ENCODE measurements at regions not wholly inside any gene's neighbourhood (a gene's known extent, or its start where the extent isn't known, plus 50 kb on each side); places are given as distances from the start of the nearest gene placed in this dataset.

- TF ChIP-seq CTCF (IDR thresholded peaks at IDR 0.05): no peak
- ATAC-seq (ENCODE audit: low FRiP score) (no peak), DNase-seq (ENCODE audit: low spot score) (no peak)
Measured at GRCh38 chrX:39944416-39944815, 153.3 kb downstream of the BCOR start.

GRCh38 chrX:39945709-39946108 is 152.0 kb downstream of the BCOR start:
- TF ChIP-seq CTCF (IDR thresholded peaks at IDR 0.05): no peak
- no peak for ATAC-seq (ENCODE audit: low FRiP score)
- no peak for DNase-seq (ENCODE audit: low spot score)

GRCh38 chrX:39946822-39947221 is 150.9 kb downstream of the BCOR start:
- ATAC-seq (ENCODE audit: low FRiP score) (no peak), DNase-seq (ENCODE audit: low spot score) (no peak)
- TF ChIP-seq CTCF (IDR thresholded peaks at IDR 0.05): no peak

GRCh38 chrX:39948582-39948981 is 149.2 kb downstream of the BCOR start:
- ATAC-seq (ENCODE audit: low FRiP score): no peak
- TF ChIP-seq CTCF (IDR thresholded peaks at IDR 0.05): no peak
- DNase-seq (ENCODE audit: low spot score): no peak

- no peak for DNase-seq (ENCODE audit: low spot score)
- no peak for TF ChIP-seq CTCF (IDR thresholded peaks at IDR 0.05)
- ATAC-seq (ENCODE audit: low FRiP score): no peak
Measured at GRCh38 chrX:39950018-39950688, 147.6 kb downstream of the BCOR start.

GRCh38 chrX:39952989-39953388 is 144.8 kb downstream of the BCOR start:
- no peak for DNase-seq (ENCODE audit: low spot score)
- ATAC-seq (ENCODE audit: low FRiP score): no peak

More at GRCh38 chrX:39952989-39953388, 144.8 kb downstream of the BCOR start:
- no peak for TF ChIP-seq CTCF (IDR thresholded peaks at IDR 0.05)
